HepG2 (cell line): ENCODE measurements at regions not wholly inside any gene's neighbourhood (a gene's known extent, or its start where the extent isn't known, plus 50 kb on each side); places are given as distances from the start of the nearest gene placed in this dataset.

Source experiments
- ATAC-seq: fragments of 200-7000 bp; cut with Tn5 transposase; 3 replicates; pipeline ENCODE4 v1.9.1; 2020; ENCODE audit warnings: mild to moderate bottlenecking, moderate library complexity
- BruUV-seq: library from RNA; stranded (reverse); fragments of 400-500 nt; replicated peaks from 2 replicates; lab custom pipeline; 2021; lab: Mats Ljungman, UMichigan
- CTCF ChIA-PET: fragments of 300-600 bp; formaldehyde crosslinking; extraction: SDS; loops from one replicate; lab custom pipeline; 2021; ENCODE audit warnings: low total read pairs, inconsistent platforms, low intra/inter-chr PET ratio; lab: Yijun Ruan, JAX
- POLR2A ChIA-PET: fragments of 350-600 bp; sonication (Branson Sonifier 250); formaldehyde crosslinking; loops from one replicate; lab custom pipeline; 2020; ENCODE audit warnings: antibody characterized with exemption, inconsistent platforms; lab: Yijun Ruan, JAX
- DNase-seq: peaks from one replicate; pipeline ENCODE4 v3.0.0-alpha.2; 2015; ENCODE audit warnings: low spot score
- FAIRE-seq: peaks from 3 replicates; lab custom pipeline; 2011; peaks lifted over from hg19 to GRCh38; lab: Jason Lieb, UNC
- H2AFZ ChIP-seq: one replicate; pipeline ENCODE4 v1.6.1; 2011; ENCODE audit warnings: low read length, inconsistent platforms
- H3K27ac ChIP-seq: fragments of 300-600 bp; 3 replicates; pipeline ENCODE4 v1.8.0; 2011; ENCODE audit warnings: mixed run types, mild to moderate bottlenecking, mixed read lengths, low read length, inconsistent platforms; ENCODE audit not compliant: insufficient read depth; ENCODE audit errors: extremely low read length
- H3K27me3 ChIP-seq, 2 experiments: fragments of 200-600 bp in 1 of 2; 2 replicates in 1 of 2; 3 replicates in 1 of 2; pipeline versions ENCODE4 v1.6.0 to v1.8.0; 2011; ENCODE audit warnings: low read length in 2 of 2, mild to moderate bottlenecking in 2 of 2, moderate library complexity in 2 of 2, inconsistent platforms in 1 of 2; ENCODE audit not compliant: insufficient read depth in 2 of 2, control insufficient read depth in 1 of 2
- H3K36me3 ChIP-seq, 2 experiments: fragments of 200-600 bp in 1 of 2; replicated peaks in 1 of 2; 2 replicates in 1 of 2; 3 replicates in 1 of 2; pipeline versions ENCODE4 v1.5.1 to v1.8.0; 2011; ENCODE audit warnings: low read length in 2 of 2, inconsistent platforms in 1 of 2; ENCODE audit not compliant: insufficient read depth in 2 of 2, control insufficient read depth in 1 of 2
- H3K4me1 ChIP-seq: 2 replicates; pipeline ENCODE4 v1.5.1; 2012; ENCODE audit warnings: low read length, inconsistent platforms; ENCODE audit not compliant: insufficient read depth
- H3K4me2 ChIP-seq: 2 replicates; pipeline ENCODE4 v1.6.0; 2011; ENCODE audit warnings: low read depth, low read length, inconsistent platforms
- H3K4me3 ChIP-seq, 3 experiments: fragments of 200-600 bp in 1 of 3; sonication (generic), shearing (Covaris generic) in 1 of 3; replicated peaks in 1 of 3; 2 replicates each; pipeline ENCODE4 v1.5.1; 2011 to 2016; ENCODE audit warnings: low read length in 3 of 3, inconsistent platforms in 2 of 3, low read depth in 2 of 3, mild to moderate bottlenecking in 2 of 3, control low read depth in 1 of 3, mixed read lengths in 1 of 3; ENCODE audit not compliant: insufficient read depth in 1 of 3
- H3K79me2 ChIP-seq: one replicate; pipeline ENCODE4 v1.6.1; 2011; ENCODE audit warnings: low read length, inconsistent platforms; ENCODE audit not compliant: insufficient read depth
- H3K9ac ChIP-seq: 2 replicates; pipeline ENCODE4 v1.6.0; 2011; ENCODE audit warnings: mild to moderate bottlenecking, low read depth, low read length, inconsistent platforms; ENCODE audit not compliant: insufficient read depth
- H3K9me3 ChIP-seq: 2 replicates; pipeline ENCODE4 v1.5.1; 2012; ENCODE audit warnings: mild to moderate bottlenecking, low read length
- H4K20me1 ChIP-seq: 2 replicates; pipeline ENCODE4 v1.6.0; 2011; ENCODE audit warnings: inconsistent platforms, mild to moderate bottlenecking, low read length, moderate library complexity; ENCODE audit not compliant: insufficient read depth
- BORCS8-MEF2B ChIP-seq: sonication (generic); formaldehyde crosslinking; IDR thresholded peaks from 2 replicates; pipeline ENCODE4 v1.8.0; 2022; ENCODE audit warnings: mild to moderate bottlenecking, missing genetic modification reagents
- ERF ChIP-seq: IDR thresholded peaks from 2 replicates; pipeline ENCODE4 v1.6.1; 2018; ENCODE audit warnings: missing biosample characterization, missing genetic modification reagents
- HNRNPUL1 ChIP-seq: fragments of 200-400 bp; formaldehyde crosslinking; IDR thresholded peaks from 2 replicates; pipeline ENCODE4 v1.6.1; 2017; ENCODE audit warnings: low read depth, mild to moderate bottlenecking, low read length, moderate library complexity
- KMT2B ChIP-seq: IDR thresholded peaks from 2 replicates; pipeline ENCODE4 v1.6.1; 2016; ENCODE audit warnings: missing genetic modification reagents, missing compliant biosample characterization
- MIER3 ChIP-seq: IDR thresholded peaks from 2 replicates; pipeline ENCODE4 v1.6.1; 2016; ENCODE audit warnings: missing compliant biosample characterization, borderline replicate concordance
- REL ChIP-seq: sonication (generic); formaldehyde crosslinking; conservative IDR thresholded peaks from 2 replicates; pipeline ENCODE4 v1.8.0; 2022; ENCODE audit warnings: mild to moderate bottlenecking, missing genetic modification reagents, moderate library complexity
- ZFX ChIP-seq: sonication (generic); formaldehyde crosslinking; IDR thresholded peaks from 2 replicates; pipeline ENCODE4 v1.4.0; 2020; ENCODE audit warnings: mild to moderate bottlenecking, low read depth, missing genetic modification reagents, moderate library complexity
- ZNF775 ChIP-seq: sonication (generic); formaldehyde crosslinking; IDR thresholded peaks from 2 replicates; pipeline ENCODE4 v1.4.0; 2020; ENCODE audit warnings: missing genetic modification reagents, mild to moderate bottlenecking, moderate library complexity, borderline replicate concordance
- WGBS: methylation state at CpG from one replicate; pipeline ENCODE4 v1.1.6; 2017; ENCODE audit warnings: low lambda C conversion rate; 5-methylcytosine and 5-hydroxymethylcytosine counted together
- in situ Hi-C: cut with HindIII; loops from 2 replicates; pipeline ENCODE4 v1.10.0; 2017; ENCODE audit warnings: low pct_unique_long_range_greater_than_20kb; ENCODE audit not compliant: extremely low pct_ligation_motif_present
- intact Hi-C: fragments of 100-400 bp; cut with micrococcal nuclease; formaldehyde crosslinking; loops from one replicate; pipeline ENCODE4 v1.10.0; 2022; ENCODE audit not compliant: unreplicated experiment
- TF ChIP-seq, protein P1 (sequence below): sonication (generic); formaldehyde crosslinking; IDR thresholded peaks from 2 replicates; pipeline ENCODE4 v1.5.1; 2020; ENCODE audit warnings: mild to moderate bottlenecking, missing genetic modification reagents
- TF ChIP-seq, protein P2 (sequence below): sonication (generic); formaldehyde crosslinking; IDR thresholded peaks from 2 replicates; pipeline ENCODE4 v1.4.0; 2020; ENCODE audit warnings: missing genetic modification reagents, borderline replicate concordance
- TF ChIP-seq, protein P3 (sequence below), 2 experiments: sonication (generic) in 1 of 2; formaldehyde crosslinking in 1 of 2; IDR thresholded peaks; 2 replicates each; pipeline versions ENCODE4 v1.4.0 to v1.6.1; 2016 to 2020; ENCODE audit warnings: borderline replicate concordance in 1 of 2, low read depth in 1 of 2, mild to moderate bottlenecking in 1 of 2, missing genetic modification reagents in 1 of 2

DNA sequence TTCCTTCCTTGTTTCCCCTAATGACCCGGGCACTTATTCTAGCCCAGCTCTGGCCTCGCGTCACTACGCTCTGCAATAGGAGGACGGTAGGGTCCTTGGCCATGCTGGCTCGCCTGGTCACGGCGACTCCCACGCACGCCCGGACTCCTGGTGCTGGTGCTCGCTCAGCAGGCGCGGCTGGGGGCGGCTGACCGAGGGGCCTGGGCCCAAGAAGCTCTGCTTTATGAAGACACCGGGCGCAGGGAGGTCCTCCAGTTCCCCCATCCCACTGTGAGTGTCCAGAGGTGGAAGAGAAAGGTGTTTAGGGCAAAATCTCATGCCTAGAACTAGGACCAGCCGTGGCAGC lies 54.2 kb upstream of the ZNF32 start (continued):
- TF ChIP-seq REL (CRISPR knock-in tag) (no peak), ZNF775 (CRISPR knock-in tag) (no peak), HNRNPUL1 (no peak)
- TF ChIP-seq, protein P1, sequence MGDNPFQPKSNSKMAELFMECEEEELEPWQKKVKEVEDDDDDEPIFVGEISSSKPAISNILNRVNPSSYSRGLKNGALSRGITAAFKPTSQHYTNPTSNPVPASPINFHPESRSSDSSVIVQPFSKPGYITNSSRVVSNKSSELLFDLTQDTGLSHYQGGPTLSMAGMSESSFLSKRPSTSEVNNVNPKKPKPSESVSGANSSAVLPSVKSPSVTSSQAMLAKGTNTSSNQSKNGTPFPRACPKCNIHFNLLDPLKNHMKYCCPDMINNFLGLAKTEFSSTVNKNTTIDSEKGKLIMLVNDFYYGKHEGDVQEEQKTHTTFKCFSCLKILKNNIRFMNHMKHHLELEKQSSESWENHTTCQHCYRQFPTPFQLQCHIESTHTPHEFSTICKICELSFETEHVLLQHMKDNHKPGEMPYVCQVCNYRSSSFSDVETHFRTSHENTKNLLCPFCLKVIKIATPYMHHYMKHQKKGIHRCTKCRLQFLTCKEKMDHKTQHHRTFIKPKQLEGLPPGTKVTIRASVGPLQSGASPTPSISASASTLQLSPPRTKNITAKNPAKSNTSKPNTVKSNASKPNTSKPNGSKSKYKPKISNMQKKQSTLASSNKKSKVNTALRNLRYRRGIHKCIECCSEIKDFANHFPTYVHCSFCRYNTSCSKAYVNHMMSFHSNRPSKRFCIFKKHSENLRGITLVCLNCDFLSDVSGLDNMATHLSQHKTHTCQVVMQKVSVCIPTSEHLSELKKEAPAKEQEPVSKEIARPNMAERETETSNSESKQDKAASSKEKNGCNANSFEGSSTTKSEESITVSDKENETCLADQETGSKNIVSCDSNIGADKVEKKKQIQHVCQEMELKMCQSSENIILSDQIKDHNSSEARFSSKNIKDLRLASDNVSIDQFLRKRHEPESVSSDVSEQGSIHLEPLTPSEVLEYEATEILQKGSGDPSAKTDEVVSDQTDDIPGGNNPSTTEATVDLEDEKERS, result no peak

DNA sequence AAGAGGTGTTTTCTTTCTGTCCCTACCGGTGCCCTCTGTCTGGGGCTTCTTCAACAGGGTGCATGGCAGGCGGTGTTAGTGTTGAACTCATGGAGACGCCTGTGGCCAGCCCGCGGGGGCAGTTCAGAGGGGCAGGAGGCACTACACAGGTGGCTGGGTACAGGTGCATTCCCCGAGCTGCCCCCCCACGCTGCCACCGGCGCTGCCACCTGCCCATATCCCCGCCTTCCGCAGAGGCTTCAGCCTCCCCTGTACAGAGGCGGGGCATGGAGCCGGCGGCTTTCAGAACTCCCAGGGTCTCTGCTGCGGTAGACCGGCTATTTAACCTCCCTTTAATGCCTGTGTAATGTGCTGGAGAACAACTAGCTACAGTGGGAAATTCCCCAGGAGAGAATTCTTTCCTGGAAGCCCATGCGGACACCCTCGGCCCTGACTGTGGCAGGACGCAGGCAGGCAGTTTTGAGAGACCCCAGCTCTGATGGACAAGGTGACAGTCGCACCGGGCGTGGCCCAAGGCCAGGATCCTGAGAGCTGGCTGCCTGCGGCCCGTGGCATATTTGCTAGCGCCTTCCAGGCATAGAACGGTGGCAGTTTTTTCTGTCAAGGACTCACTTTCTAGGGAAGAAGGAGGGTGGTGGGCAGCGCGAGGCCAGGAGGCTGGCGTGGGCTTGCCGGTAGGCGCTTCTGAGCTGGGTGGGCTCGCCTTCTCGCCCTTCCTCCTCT lies 53.7 kb upstream of the ZNF32 start:
- H3K9ac ChIP-seq, result no peak overlapping the region
- no peaks in the 10 kb centered on the region for H3K4me1 ChIP-seq
- H3K27ac ChIP-seq, result no peak overlapping the region
- 67% methylated on average over 23 of the region's 33 CpGs for WGBS
- no peaks in the 10 kb centered on the region for H3K36me3 ChIP-seq
- H3K79me2 ChIP-seq, result no peaks in the 10 kb centered on the region
- no peak overlapping the region for H2AFZ ChIP-seq
- DNase-seq (no peak), FAIRE-seq (no peak), ATAC-seq (no peak)
- H3K4me2 ChIP-seq, result no peak overlapping the region
- peaks cover 3% of the 10 kb centered on the region in 2 experiments; a peak in 2 of 5 replicates for H3K27me3 ChIP-seq
- intact Hi-C loops (no loop called here), in situ Hi-C loops (no loop called here)
- H4K20me1 ChIP-seq, result no peaks in the 10 kb centered on the region
- ChIA-PET CTCF (no interaction called here), POLR2A (no interaction called here)
- H3K4me3 ChIP-seq, result no peak overlapping the region
- no peaks in the 10 kb centered on the region for H3K9me3 ChIP-seq
- no TSS peak for BruUV-seq
- TF ChIP-seq MIER3, result no peak
- no peak for TF ChIP-seq ZFX (CRISPR knock-in tag)
- TF ChIP-seq, protein P2, sequence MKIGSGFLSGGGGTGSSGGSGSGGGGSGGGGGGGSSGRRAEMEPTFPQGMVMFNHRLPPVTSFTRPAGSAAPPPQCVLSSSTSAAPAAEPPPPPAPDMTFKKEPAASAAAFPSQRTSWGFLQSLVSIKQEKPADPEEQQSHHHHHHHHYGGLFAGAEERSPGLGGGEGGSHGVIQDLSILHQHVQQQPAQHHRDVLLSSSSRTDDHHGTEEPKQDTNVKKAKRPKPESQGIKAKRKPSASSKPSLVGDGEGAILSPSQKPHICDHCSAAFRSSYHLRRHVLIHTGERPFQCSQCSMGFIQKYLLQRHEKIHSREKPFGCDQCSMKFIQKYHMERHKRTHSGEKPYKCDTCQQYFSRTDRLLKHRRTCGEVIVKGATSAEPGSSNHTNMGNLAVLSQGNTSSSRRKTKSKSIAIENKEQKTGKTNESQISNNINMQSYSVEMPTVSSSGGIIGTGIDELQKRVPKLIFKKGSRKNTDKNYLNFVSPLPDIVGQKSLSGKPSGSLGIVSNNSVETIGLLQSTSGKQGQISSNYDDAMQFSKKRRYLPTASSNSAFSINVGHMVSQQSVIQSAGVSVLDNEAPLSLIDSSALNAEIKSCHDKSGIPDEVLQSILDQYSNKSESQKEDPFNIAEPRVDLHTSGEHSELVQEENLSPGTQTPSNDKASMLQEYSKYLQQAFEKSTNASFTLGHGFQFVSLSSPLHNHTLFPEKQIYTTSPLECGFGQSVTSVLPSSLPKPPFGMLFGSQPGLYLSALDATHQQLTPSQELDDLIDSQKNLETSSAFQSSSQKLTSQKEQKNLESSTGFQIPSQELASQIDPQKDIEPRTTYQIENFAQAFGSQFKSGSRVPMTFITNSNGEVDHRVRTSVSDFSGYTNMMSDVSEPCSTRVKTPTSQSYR (CRISPR knock-in tag), result no peak
- TF ChIP-seq KMT2B (CRISPR knock-in tag), result no peak
- TF ChIP-seq BORCS8-MEF2B (CRISPR knock-in tag), result no peak
- TF ChIP-seq, protein P3, sequence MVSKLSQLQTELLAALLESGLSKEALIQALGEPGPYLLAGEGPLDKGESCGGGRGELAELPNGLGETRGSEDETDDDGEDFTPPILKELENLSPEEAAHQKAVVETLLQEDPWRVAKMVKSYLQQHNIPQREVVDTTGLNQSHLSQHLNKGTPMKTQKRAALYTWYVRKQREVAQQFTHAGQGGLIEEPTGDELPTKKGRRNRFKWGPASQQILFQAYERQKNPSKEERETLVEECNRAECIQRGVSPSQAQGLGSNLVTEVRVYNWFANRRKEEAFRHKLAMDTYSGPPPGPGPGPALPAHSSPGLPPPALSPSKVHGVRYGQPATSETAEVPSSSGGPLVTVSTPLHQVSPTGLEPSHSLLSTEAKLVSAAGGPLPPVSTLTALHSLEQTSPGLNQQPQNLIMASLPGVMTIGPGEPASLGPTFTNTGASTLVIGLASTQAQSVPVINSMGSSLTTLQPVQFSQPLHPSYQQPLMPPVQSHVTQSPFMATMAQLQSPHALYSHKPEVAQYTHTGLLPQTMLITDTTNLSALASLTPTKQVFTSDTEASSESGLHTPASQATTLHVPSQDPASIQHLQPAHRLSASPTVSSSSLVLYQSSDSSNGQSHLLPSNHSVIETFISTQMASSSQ (IDR thresholded peaks at IDR 0.05; ENCODE audit: low read depth), result no peak
- TF ChIP-seq, protein P3 (CRISPR knock-in tag; IDR thresholded peaks at IDR 0.05; ENCODE audit: borderline replicate concordance), result no peak
- TF ChIP-seq ERF, result no peak
